HFFc6 (cell line): ENCODE measurements at regions not wholly inside any gene's neighbourhood (a gene's known extent, or its start where the extent isn't known, plus 50 kb on each side); places are given as distances from the start of the nearest gene placed in this dataset.

Experiments used
- DNase-seq: peaks from one replicate; pipeline ENCODE4 v3.0.0-alpha.2; 2018
- H3K27ac Mint-ChIP-seq: 2 replicates; pipeline ENCODE4 v1.8.0; 2020; ENCODE audit warnings: mild to moderate bottlenecking, mixed read lengths
- H3K27me3 Mint-ChIP-seq: 2 replicates; pipeline ENCODE4 v1.8.0; 2021; ENCODE audit warnings: mild to moderate bottlenecking, moderate library complexity, mixed read lengths; ENCODE audit not compliant: insufficient read depth
- H3K36me3 Mint-ChIP-seq: 2 replicates; pipeline ENCODE4 v1.8.0; 2021; ENCODE audit warnings: low read depth, mixed read lengths
- H3K4me1 Mint-ChIP-seq: 2 replicates; pipeline ENCODE4 v1.8.0; 2020; ENCODE audit warnings: low read depth, mixed read lengths
- H3K4me3 Mint-ChIP-seq: 2 replicates; pipeline ENCODE4 v1.8.0; 2020; ENCODE audit warnings: mild to moderate bottlenecking, moderate library complexity, mixed read lengths
- H3K9me3 Mint-ChIP-seq: 2 replicates; pipeline ENCODE4 v1.8.0; 2020; ENCODE audit warnings: mild to moderate bottlenecking, mixed read lengths
- TF ChIP-seq, protein P1 (sequence below): fragments of 200-600 bp; sonication (generic); IDR thresholded peaks from 2 replicates; pipeline ENCODE4 v1.5.0; 2021; ENCODE audit warnings: antibody characterized with exemption, mild to moderate bottlenecking

DNA sequence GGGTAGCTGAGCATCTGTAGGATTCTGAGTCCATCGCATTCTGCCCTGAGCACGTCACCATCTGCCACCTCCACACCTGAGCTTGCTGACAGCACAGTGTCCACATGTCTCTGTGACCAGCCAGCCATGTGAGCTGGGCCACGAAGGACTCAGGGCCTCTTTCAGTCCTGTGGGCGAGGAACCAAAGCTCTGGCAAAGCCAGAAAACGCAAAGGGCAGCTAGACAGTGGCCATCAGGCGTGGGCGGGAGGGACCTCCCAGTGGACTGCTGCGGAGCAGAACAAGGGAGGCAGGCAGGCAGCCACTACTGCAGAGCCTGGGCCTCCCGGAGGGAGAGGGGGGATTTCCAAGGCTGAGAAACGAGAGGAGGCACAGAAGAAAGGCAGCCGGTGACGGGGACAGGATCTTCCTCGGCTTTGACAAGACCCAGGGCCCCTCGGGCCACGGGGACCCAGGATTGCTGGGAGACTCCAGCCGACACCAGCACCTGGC, 274.6 kb upstream of the SALL3 start:
- H3K4me3 Mint-ChIP-seq, result no peak overlapping the region
- no peak for DNase-seq
- H3K9me3 Mint-ChIP-seq, result peaks cover 55% of the 10 kb centered on the region
- no peaks in the 10 kb centered on the region for H3K4me1 Mint-ChIP-seq
- peaks cover 9% of the 10 kb centered on the region for H3K36me3 Mint-ChIP-seq
- H3K27ac Mint-ChIP-seq, result no peak overlapping the region
- TF ChIP-seq, protein P1, sequence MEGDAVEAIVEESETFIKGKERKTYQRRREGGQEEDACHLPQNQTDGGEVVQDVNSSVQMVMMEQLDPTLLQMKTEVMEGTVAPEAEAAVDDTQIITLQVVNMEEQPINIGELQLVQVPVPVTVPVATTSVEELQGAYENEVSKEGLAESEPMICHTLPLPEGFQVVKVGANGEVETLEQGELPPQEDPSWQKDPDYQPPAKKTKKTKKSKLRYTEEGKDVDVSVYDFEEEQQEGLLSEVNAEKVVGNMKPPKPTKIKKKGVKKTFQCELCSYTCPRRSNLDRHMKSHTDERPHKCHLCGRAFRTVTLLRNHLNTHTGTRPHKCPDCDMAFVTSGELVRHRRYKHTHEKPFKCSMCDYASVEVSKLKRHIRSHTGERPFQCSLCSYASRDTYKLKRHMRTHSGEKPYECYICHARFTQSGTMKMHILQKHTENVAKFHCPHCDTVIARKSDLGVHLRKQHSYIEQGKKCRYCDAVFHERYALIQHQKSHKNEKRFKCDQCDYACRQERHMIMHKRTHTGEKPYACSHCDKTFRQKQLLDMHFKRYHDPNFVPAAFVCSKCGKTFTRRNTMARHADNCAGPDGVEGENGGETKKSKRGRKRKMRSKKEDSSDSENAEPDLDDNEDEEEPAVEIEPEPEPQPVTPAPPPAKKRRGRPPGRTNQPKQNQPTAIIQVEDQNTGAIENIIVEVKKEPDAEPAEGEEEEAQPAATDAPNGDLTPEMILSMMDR, result no peak
- peaks cover 3% of the 10 kb centered on the region; the same call in 1 of the 2 replicates for H3K27me3 Mint-ChIP-seq

DNA sequence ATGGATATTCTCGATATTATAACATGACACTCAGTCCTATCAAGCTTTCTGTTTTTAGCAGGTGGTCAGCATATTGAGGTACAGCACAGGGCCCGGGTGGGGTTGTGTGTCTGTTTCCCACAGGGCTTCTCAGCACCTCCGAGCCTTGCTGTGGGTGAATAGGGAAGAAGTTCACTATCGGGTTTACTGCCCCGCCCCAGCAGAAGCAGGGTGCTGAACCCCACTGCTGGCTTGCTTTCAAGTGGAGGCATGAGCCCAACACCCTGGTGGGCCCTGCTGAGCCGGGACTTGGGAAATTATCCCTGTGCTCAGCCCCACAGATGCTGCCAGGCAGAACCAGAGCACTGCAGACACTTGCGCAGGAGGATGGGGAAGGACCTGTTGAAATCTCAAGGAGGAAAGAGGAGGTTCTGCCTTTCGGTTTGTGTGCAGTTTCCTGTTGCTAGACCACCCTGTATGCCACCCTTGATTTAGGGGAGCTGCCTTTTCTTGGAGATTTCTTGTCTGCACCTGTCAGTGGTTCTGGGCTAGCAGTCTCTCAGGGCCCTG, 270.3 kb upstream of the SALL3 start:
- Mint-ChIP-seq H3K9me3 (peaks cover 57% of the 10 kb centered on the region), H3K36me3 (peaks cover 3% of the 10 kb centered on the region; the same call in 1 of the 2 replicates), H3K27ac (no peak overlapping the region), H3K4me3 (no peak overlapping the region), H3K4me1 (no peaks in the 10 kb centered on the region), H3K27me3 (peaks cover 3% of the 10 kb centered on the region; the same call in 1 of the 2 replicates)
- DNase-seq, result no peak
- TF ChIP-seq, protein P1, result no peak

DNA sequence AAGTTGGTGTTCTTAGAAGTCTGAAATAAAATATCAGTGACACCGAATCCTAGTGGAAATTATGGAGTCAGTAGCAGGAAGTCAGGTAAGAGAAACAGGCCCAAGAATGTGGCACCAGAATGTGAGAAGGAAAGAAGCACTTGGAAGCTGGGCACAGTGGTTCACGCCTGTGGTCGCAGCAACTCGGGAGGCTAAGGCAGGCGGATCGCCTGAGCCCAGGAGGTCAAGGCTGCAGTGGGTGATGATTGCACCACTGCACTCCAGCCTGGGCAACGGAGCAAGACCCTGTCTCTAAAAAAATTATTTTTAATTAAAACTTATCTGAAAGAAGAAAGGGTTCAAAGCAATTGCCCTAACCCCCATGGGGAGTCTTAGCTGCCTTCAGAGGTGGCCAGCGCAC, 268.3 kb upstream of the SALL3 start:
- H3K9me3 Mint-ChIP-seq, result peaks cover 63% of the 10 kb centered on the region
- TF ChIP-seq, protein P1, result no peak
- H3K27me3 Mint-ChIP-seq, result peaks cover 3% of the 10 kb centered on the region; the same call in 1 of the 2 replicates
- no peak for DNase-seq
- no peak overlapping the region for H3K27ac Mint-ChIP-seq
- H3K4me1 Mint-ChIP-seq, result no peaks in the 10 kb centered on the region
- no peaks in the 10 kb centered on the region; the same call in 1 of the 2 replicates for H3K36me3 Mint-ChIP-seq
- no peak overlapping the region for H3K4me3 Mint-ChIP-seq

DNA sequence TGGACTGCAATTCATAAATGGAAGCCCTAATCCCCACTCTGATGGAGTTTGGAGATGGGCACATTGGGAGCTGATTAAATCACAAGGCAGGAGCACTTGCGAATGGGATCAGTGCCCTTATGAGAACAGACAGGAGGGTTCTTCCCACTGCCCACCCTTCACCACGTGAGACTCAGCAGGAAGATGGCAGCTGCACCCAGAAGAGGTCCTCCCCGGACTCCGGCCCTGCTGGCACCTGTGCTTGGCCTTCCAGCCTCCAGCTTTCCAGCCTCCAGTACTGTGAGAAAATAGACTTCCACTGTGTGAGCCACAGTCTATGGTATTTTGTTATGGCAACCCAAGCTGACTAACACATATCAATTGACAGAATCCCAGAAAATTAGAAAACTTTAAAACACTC, 267.6 kb upstream of the SALL3 start:
- Mint-ChIP-seq H3K9me3 (peaks cover 64% of the 10 kb centered on the region), H3K27me3 (peaks cover 3% of the 10 kb centered on the region; the same call in 1 of the 2 replicates), H3K27ac (no peak overlapping the region), H3K36me3 (no peaks in the 10 kb centered on the region; the same call in 1 of the 2 replicates), H3K4me1 (no peaks in the 10 kb centered on the region), H3K4me3 (no peak overlapping the region)
- TF ChIP-seq, protein P1, result no peak
- no peak for DNase-seq

DNA sequence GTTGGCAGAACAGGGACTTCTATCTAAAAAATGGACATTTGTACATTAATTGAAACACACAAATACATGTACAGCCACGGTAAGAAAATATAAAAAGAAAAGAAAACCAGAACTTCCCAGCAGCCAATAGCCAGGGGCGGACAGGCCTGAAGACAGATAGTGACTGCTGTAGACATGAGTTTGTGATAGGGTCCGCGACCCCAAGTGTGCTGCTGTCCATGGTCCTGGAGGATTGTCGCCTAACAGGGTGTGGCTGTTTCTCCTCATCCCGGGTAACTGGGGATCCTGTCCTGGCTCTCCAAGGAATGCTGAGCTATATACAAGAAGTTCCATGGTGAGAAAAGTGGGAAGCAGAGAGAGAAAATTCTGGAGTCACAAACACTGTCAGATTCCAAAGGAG, 266.5 kb upstream of the SALL3 start:
- Mint-ChIP-seq H3K4me1 (no peaks in the 10 kb centered on the region), H3K36me3 (peaks cover 2% of the 10 kb centered on the region; the same call in 1 of the 2 replicates), H3K4me3 (no peak overlapping the region), H3K27ac (no peak overlapping the region), H3K27me3 (peaks cover 3% of the 10 kb centered on the region; the same call in 1 of the 2 replicates), H3K9me3 (peaks cover 67% of the 10 kb centered on the region)
- TF ChIP-seq, protein P1, result no peak
- no peak for DNase-seq
